Suprapubic skin (tissue), 4 donors: ENCODE measurements at regions not wholly inside any gene's neighbourhood (a gene's known extent, or its start where the extent isn't known, plus 50 kb on each side); places are given as distances from the start of the nearest gene placed in this dataset.

ENCODE experiments used
- DNase-seq, 2 donors: peaks; one replicate each; pipeline ENCODE4 v3.0.0-alpha.2; 2019; ENCODE audit warnings: low spot score in 2 of 2
- H3K27ac ChIP-seq: fragments of 200-600 bp; sonication (generic); one replicate; pipeline ENCODE4 v1.5.1; 2019
- H3K27me3 ChIP-seq: fragments of 200-600 bp; sonication (generic); one replicate; pipeline ENCODE4 v1.5.1; 2019
- H3K36me3 ChIP-seq: fragments of 200-600 bp; sonication (generic); one replicate; pipeline ENCODE4 v1.5.1; 2019
- H3K4me1 ChIP-seq: fragments of 200-600 bp; sonication (generic); one replicate; pipeline ENCODE4 v1.5.1; 2019
- H3K4me3 ChIP-seq: fragments of 200-600 bp; sonication (generic); one replicate; pipeline ENCODE4 v1.5.1; 2019; ENCODE audit warnings: mild to moderate bottlenecking
- H3K9me3 ChIP-seq: fragments of 200-600 bp; sonication (generic); one replicate; pipeline ENCODE4 v1.5.1; 2019
- EP300 ChIP-seq: sonication (generic); formaldehyde crosslinking; IDR thresholded peaks from one replicate; pipeline ENCODE4 v1.6.1; 2017; ENCODE audit warnings: antibody characterized with exemption
- POLR2A ChIP-seq, 2 donors: fragments of 450-650 bp; IDR thresholded peaks; one replicate each; pipeline ENCODE4 v1.6.1; 2017; ENCODE audit warnings: antibody characterized with exemption in 2 of 2, mild to moderate bottlenecking in 2 of 2, moderate library complexity in 2 of 2
- POLR2AphosphoS5 ChIP-seq, 3 donors: sonication (generic); formaldehyde crosslinking; IDR thresholded peaks; one replicate each; pipeline ENCODE4 v1.6.1; 2017; ENCODE audit warnings: antibody characterized with exemption in 3 of 3
- WGBS: methylation state at CpG from one replicate; pipeline ENCODE4 v1.1.5; 2018; 5-methylcytosine and 5-hydroxymethylcytosine counted together
- TF ChIP-seq, protein P1 (sequence below), 2 donors: fragments of 200-600 bp in 1 of 2; fragments of 450-650 bp in 1 of 2; sonication (generic) in 1 of 2; IDR thresholded peaks; one replicate each; pipeline ENCODE4 v1.5.1; 2016 to 2019; ENCODE audit warnings: antibody characterized with exemption in 2 of 2, mild to moderate bottlenecking in 1 of 2, moderate library complexity in 1 of 2

DNA sequence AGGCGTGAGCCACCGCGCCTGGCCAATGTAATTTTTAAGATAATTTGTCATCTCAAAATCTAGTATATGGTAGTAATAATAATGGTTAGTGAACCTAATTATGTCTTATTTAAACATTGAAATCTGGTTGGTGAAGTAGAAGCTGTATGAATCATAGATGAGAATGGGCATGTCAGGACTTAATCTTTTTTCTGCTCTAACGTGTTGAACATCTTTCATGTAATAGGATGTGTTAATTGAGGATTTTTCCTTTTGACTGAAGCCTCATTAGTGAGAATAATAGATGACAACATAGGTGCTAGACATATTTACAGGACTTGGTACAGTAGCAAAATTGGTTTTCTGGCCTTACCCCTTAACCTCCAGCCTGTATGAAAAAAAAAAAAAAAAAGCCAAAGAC lies 835.6 kb downstream of the IGSF11 start:
- peaks cover 11% of the 10 kb centered on the region for H3K9me3 ChIP-seq
- TF ChIP-seq EP300 (no peak), POLR2A (IDR thresholded peaks at IDR 0.05) (no peak), POLR2AphosphoS5 (IDR thresholded peaks at IDR 0.05) (no peak)
- TF ChIP-seq, protein P1, sequence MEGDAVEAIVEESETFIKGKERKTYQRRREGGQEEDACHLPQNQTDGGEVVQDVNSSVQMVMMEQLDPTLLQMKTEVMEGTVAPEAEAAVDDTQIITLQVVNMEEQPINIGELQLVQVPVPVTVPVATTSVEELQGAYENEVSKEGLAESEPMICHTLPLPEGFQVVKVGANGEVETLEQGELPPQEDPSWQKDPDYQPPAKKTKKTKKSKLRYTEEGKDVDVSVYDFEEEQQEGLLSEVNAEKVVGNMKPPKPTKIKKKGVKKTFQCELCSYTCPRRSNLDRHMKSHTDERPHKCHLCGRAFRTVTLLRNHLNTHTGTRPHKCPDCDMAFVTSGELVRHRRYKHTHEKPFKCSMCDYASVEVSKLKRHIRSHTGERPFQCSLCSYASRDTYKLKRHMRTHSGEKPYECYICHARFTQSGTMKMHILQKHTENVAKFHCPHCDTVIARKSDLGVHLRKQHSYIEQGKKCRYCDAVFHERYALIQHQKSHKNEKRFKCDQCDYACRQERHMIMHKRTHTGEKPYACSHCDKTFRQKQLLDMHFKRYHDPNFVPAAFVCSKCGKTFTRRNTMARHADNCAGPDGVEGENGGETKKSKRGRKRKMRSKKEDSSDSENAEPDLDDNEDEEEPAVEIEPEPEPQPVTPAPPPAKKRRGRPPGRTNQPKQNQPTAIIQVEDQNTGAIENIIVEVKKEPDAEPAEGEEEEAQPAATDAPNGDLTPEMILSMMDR (IDR thresholded peaks at IDR 0.05) = no peak
- WGBS = 87% methylated on average over 4 of the region's 4 CpGs
- H3K27me3 ChIP-seq = no peaks in the 10 kb centered on the region
- no peaks in the 10 kb centered on the region for H3K4me1 ChIP-seq
- H3K36me3 ChIP-seq = no peaks in the 10 kb centered on the region
- no peak for DNase-seq
- H3K27ac ChIP-seq = no peak overlapping the region
- no peak overlapping the region for H3K4me3 ChIP-seq

DNA sequence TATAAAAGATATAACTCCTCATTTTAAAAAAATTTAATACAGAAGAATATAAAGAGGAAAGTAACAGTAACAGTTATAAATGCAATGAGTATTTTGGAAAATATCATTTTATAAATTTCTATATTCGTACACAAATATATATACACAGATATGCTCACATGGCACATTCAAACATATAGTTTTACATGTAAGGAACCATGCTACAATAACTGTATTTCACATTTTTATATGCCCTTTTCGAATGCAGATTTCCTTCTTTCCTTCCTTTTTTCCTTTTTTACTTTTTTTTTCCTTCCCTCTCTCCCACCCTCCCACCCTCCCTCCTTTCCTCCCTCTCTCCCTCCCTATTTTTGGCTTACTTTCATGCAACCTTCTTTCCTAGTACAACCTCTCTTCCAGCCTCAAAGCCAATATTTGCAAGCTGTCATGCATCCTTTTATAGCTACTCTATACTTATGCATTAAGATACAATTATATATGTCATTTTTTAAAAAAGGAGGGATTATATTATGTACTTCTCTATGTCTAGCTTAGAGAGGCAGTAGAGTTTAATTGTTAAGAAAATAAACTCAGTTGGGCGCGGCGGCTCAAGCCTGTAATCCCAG lies 830.5 kb downstream of the IGSF11 start:
- Histone ChIP-seq H3K4me1 (no peaks in the 10 kb centered on the region), H3K9me3 (peaks cover 6% of the 10 kb centered on the region), H3K4me3 (no peak overlapping the region), H3K27me3 (no peaks in the 10 kb centered on the region), H3K27ac (no peak overlapping the region), H3K36me3 (no peaks in the 10 kb centered on the region)
- DNase-seq = no peak
- TF ChIP-seq, protein P1 (IDR thresholded peaks at IDR 0.05) = no peak
- TF ChIP-seq EP300 (no peak), POLR2A (IDR thresholded peaks at IDR 0.05) (no peak), POLR2AphosphoS5 (IDR thresholded peaks at IDR 0.05) (no peak)
- WGBS = 88% methylated on average over 5 of the region's 5 CpGs

DNA sequence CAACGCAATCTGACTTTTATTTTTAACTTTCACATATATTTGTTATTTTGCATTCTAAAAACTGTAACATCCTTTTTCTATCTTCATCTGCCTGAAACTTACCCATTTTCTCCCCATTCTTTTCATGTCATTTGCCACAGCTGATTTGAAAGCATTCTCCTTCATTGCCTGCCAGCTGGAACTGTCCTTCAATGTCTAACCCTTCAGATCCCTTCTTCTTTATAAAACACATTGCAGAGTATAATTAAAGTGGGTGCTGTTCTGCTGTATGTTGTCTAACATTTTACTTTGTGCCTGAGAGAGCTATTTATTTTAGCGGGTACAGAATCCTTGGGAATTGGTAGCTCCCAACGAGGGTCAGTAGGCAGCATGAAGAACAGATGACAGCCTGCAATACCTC lies 827.4 kb downstream of the IGSF11 start:
- no peaks in the 10 kb centered on the region for H3K4me1 ChIP-seq
- H3K36me3 ChIP-seq = no peaks in the 10 kb centered on the region
- TF ChIP-seq POLR2AphosphoS5 (IDR thresholded peaks at IDR 0.05) (no peak), POLR2A (IDR thresholded peaks at IDR 0.05) (no peak), EP300 (no peak)
- TF ChIP-seq, protein P1 (IDR thresholded peaks at IDR 0.05) = no peak
- H3K4me3 ChIP-seq = no peak overlapping the region
- H3K9me3 ChIP-seq = no peaks in the 10 kb centered on the region
- DNase-seq = no peak
- WGBS = 72% methylated on average over 3 of the region's 3 CpGs
- H3K27ac ChIP-seq = no peak overlapping the region
- H3K27me3 ChIP-seq = no peaks in the 10 kb centered on the region

DNA sequence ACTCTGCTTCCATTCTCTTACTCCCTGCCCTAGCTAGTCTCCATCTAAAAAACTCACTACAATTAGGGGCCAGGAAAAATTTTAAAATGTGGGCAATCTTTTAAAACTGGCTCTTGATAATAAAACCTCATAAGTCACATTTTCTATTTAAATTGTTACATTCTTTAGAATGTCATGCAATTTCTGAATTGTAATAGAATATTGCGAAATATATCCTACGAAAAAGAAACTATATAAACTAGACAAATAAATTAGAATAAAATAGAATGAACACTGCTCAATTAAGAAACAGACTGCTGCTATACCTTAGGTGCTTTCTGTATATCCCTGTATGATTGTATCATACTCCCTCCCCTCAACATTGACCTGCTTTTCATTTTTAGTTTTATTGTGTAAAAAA lies 826.0 kb downstream of the IGSF11 start:
- no peak for DNase-seq
- H3K27me3 ChIP-seq = no peaks in the 10 kb centered on the region
- H3K36me3 ChIP-seq = no peaks in the 10 kb centered on the region
- H3K9me3 ChIP-seq = no peaks in the 10 kb centered on the region
- no peak for TF ChIP-seq POLR2A (IDR thresholded peaks at IDR 0.05)
- TF ChIP-seq, protein P1 (IDR thresholded peaks at IDR 0.05) = no peak
- no peak for TF ChIP-seq EP300
- TF ChIP-seq POLR2AphosphoS5 (IDR thresholded peaks at IDR 0.05) = no peak
- no peaks in the 10 kb centered on the region for H3K4me1 ChIP-seq
- no peak overlapping the region for H3K4me3 ChIP-seq
- 42% methylated on average over 2 of the region's 2 CpGs for WGBS
- no peak overlapping the region for H3K27ac ChIP-seq

DNA sequence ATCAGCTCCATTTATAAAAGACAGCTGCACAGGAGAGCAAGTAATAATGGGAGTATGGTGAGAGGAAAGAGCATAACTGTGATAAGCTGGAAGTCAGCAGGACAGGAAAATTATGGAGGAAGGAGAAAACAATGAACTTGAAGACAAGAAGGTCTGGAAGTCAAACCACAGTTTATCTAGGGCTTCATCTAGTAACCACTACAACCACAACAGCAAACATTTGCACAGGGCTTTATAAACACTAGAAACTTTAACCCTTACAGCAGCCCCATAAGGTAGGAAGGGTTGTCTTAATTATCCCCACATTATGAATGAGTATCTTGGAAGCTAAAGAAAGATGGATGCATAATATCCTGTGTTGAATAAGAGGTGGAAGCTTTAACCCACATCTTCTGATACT lies 820.8 kb downstream of the IGSF11 start:
- Histone ChIP-seq H3K4me1 (no peaks in the 10 kb centered on the region), H3K27me3 (no peaks in the 10 kb centered on the region), H3K9me3 (no peaks in the 10 kb centered on the region), H3K36me3 (no peaks in the 10 kb centered on the region), H3K4me3 (no peak overlapping the region), H3K27ac (no peak overlapping the region)
- TF ChIP-seq POLR2A (IDR thresholded peaks at IDR 0.05) = no peak
- no peak for TF ChIP-seq EP300
- TF ChIP-seq POLR2AphosphoS5 (IDR thresholded peaks at IDR 0.05) = no peak
- TF ChIP-seq, protein P1 (IDR thresholded peaks at IDR 0.05) = no peak
- DNase-seq = no peak
